Lung (tissue), 11 donors: ENCODE measurements at regions not wholly inside any gene's neighbourhood (a gene's known extent, or its start where the extent isn't known, plus 50 kb on each side); places are given as distances from the start of the nearest gene placed in this dataset.

Experiments used
- ATAC-seq: fragments of 200-7000 bp; cut with Tn5 transposase; one replicate; pipeline ENCODE4 v1.9.1; 2020; ENCODE audit warnings: moderate number of reproducible peaks; ENCODE audit not compliant: insufficient read depth, low FRiP score
- DNase-seq, 3 donors: peaks; one replicate each; pipeline ENCODE4 v3.0.0-alpha.2; 2013 to 2017
- H3K27ac ChIP-seq, 2 donors: one replicate each; pipeline ENCODE4 v1.5.1; 2013; ENCODE audit warnings: mild to moderate bottlenecking in 2 of 2, moderate library complexity in 2 of 2, control low read depth in 1 of 2, inconsistent platforms in 1 of 2, low read depth in 1 of 2, low read length in 1 of 2
- H3K27me3 ChIP-seq, 3 donors: one replicate each; pipeline ENCODE4 v1.5.1; 2013; ENCODE audit warnings: low read length in 2 of 3; ENCODE audit not compliant: control insufficient read depth in 3 of 3, insufficient read depth in 3 of 3
- H3K36me3 ChIP-seq, 4 donors: one replicate each; pipeline ENCODE4 v1.5.1; 2013; ENCODE audit warnings: low read length in 4 of 4, mild to moderate bottlenecking in 1 of 4, moderate library complexity in 1 of 4; ENCODE audit not compliant: control insufficient read depth in 4 of 4, insufficient read depth in 4 of 4
- H3K4me1 ChIP-seq, 5 donors: one replicate each; pipeline ENCODE4 v1.5.1; 2013; ENCODE audit warnings: low read length in 5 of 5, mild to moderate bottlenecking in 2 of 5, moderate library complexity in 1 of 5; ENCODE audit not compliant: control insufficient read depth in 5 of 5, insufficient read depth in 5 of 5
- H3K4me3 ChIP-seq: one replicate; pipeline ENCODE4 v1.5.1; 2013; ENCODE audit warnings: mild to moderate bottlenecking, control low read depth, moderate library complexity
- H3K9ac ChIP-seq, 2 donors: one replicate each; pipeline ENCODE4 v1.5.1; 2013; ENCODE audit warnings: low read length in 2 of 2, control low read depth in 1 of 2; ENCODE audit not compliant: insufficient read depth in 1 of 2
- H3K9me3 ChIP-seq, 4 donors: one replicate each; pipeline ENCODE4 v1.5.1; 2013; ENCODE audit warnings: low read length in 3 of 4, mild to moderate bottlenecking in 1 of 4, moderate library complexity in 1 of 4; ENCODE audit not compliant: control insufficient read depth in 4 of 4, insufficient read depth in 3 of 4
- WGBS, 2 donors: extraction: QIAGEN DNeasy Blood & Tissue Kit; methylation state at CpG; one replicate each; pipeline ENCODE4 v1.1.7; 2013; 5-methylcytosine and 5-hydroxymethylcytosine counted together
- TF ChIP-seq, protein P1 (sequence below): IDR thresholded peaks from 2 replicates; pipeline ENCODE4 v1.5.1; 2012; ENCODE audit warnings: mild to moderate bottlenecking; ENCODE audit errors: control extremely low read depth, extremely low read depth
- donor health status: control.
- donor health status: control.
- donor health status: Bipolar disorder and iron deficiency.
- donor health status: healthy.
- donor health status: DM: yes; HTN: yes; CAD: no.

DNA sequence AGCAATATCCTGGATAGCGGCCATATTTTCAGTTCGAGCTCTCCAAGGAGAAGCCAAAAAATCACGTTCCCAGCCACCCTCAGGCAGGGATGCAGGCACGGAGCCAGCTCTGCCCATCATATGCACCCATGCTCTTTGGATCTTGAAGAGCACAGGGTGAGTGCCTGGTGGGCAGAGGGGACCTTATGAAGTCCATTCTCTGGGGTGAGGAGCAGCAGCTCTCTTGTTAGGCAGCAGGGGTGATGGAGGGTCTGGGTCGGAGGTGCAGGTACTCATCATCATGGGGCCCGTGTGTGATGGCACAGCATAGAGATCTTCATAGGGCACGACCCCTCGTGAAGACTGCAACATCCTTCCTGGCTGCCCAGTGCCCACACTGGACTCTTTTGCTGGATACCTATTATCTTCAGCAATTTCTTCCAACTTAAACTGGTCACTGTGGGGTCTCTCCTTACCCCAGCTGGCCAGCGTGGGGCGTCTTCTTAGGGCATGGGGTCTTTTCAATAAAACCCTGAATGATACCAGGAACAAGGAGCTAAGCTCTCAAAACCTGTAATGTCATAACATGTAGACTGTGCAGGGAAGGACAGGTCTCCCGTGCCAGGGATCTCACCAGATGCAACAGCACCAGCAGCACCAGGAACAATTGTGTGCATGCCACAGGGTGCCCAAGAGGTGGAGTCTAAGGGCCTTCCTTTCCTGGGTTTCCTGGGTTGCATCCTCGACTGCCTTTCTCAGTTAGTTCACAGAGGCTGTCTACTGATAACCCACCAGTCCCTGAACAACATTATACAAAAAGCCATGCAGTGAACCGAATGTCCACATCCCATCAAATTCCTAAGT is 165.0 kb downstream of the TENT4A start:
- H3K36me3 ChIP-seq = no peaks in the 10 kb centered on the region
- no peak for DNase-seq
- no peak overlapping the region for H3K9ac ChIP-seq
- H3K27ac ChIP-seq = no peak overlapping the region
- H3K4me3 ChIP-seq = no peak overlapping the region
- no peaks in the 10 kb centered on the region for H3K4me1 ChIP-seq
- H3K27me3 ChIP-seq = no peaks in the 10 kb centered on the region
- peaks cover 0 to 4% (median 0%) of the 10 kb centered on the region in 4 donors for H3K9me3 ChIP-seq
- TF ChIP-seq, protein P1, sequence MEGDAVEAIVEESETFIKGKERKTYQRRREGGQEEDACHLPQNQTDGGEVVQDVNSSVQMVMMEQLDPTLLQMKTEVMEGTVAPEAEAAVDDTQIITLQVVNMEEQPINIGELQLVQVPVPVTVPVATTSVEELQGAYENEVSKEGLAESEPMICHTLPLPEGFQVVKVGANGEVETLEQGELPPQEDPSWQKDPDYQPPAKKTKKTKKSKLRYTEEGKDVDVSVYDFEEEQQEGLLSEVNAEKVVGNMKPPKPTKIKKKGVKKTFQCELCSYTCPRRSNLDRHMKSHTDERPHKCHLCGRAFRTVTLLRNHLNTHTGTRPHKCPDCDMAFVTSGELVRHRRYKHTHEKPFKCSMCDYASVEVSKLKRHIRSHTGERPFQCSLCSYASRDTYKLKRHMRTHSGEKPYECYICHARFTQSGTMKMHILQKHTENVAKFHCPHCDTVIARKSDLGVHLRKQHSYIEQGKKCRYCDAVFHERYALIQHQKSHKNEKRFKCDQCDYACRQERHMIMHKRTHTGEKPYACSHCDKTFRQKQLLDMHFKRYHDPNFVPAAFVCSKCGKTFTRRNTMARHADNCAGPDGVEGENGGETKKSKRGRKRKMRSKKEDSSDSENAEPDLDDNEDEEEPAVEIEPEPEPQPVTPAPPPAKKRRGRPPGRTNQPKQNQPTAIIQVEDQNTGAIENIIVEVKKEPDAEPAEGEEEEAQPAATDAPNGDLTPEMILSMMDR = no peak
- ATAC-seq = no peak
- 76 to 90% methylated on average over 13 of the region's 13 CpGs for WGBS, 2 donors

- no peak for DNase-seq
- H3K4me3 ChIP-seq = no peak overlapping the region
- H3K9me3 ChIP-seq = peaks cover 0 to 16% (median 6%) of the 10 kb centered on the region in 4 donors
- no peak overlapping the region for H3K27ac ChIP-seq
- H3K27me3 ChIP-seq = no peaks in the 10 kb centered on the region
- no peak for ATAC-seq
- no peaks in the 10 kb centered on the region for H3K36me3 ChIP-seq
- H3K4me1 ChIP-seq = no peaks in the 10 kb centered on the region
- TF ChIP-seq, protein P1 = no peak
- WGBS, 2 donors = 86 to 93% methylated on average over 2 of the region's 2 CpGs
- H3K9ac ChIP-seq = no peak overlapping the region
Measured at GRCh38 chr5:6885581-6885980, 172.3 kb downstream of the TENT4A start.

DNA sequence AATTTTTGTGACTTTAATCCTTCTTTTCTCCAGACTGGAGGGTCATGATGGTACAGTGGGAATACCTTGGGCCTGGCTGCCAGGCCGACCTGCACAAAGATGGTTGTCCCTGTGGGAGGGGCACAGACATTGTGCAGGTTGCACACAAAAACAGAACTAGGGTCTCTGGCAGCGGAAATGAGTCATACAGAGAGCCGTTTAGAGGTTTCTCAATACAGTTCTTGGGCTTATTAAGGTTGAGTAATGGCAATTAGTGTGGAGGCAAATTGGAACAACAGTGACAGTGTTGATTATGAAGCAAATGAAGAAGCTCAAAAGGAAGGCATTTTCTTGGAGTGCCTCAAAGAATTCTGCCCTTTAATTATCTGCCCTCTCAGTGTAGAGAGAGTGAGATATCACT is 173.6 kb downstream of the TENT4A start:
- no peak overlapping the region for H3K4me3 ChIP-seq
- H3K4me1 ChIP-seq = no peaks in the 10 kb centered on the region
- H3K9me3 ChIP-seq = peaks cover 0 to 16% (median 6%) of the 10 kb centered on the region in 4 donors
- H3K9ac ChIP-seq = no peak overlapping the region
- TF ChIP-seq, protein P1 = no peak
- H3K27me3 ChIP-seq = no peaks in the 10 kb centered on the region
- no peak overlapping the region for H3K27ac ChIP-seq
- WGBS, 2 donors = 54% methylated on average over 3 of the region's 3 CpGs
- no peaks in the 10 kb centered on the region for H3K36me3 ChIP-seq
- DNase-seq (no peak), ATAC-seq (no peak)
